ENCODE measurements at regions not wholly inside any gene's neighbourhood (a gene's known extent, or its start where the extent isn't known, plus 50 kb on each side); places are given as distances from the start of the nearest gene placed in this dataset.

GRCh38 chr21:32216293-32216692 is 62.6 kb downstream of the MIS18A start:
- no peak for DNase-seq

GRCh38 chr21:32215306-32215685 is 63.6 kb downstream of the MIS18A start:
- DNase-seq: no peak

- DNase-seq: no peak
Measured at GRCh38 chr21:32214654-32215305, 64.1 kb downstream of the MIS18A start.

- no peak for DNase-seq
Measured at GRCh38 chr21:32212116-32212515, 66.7 kb downstream of the MIS18A start.

- DNase-seq: no peak
Measured at GRCh38 chr21:32211306-32211705, 67.5 kb downstream of the MIS18A start.

- DNase-seq: no peak
Measured at GRCh38 chr21:32209580-32209979, 69.3 kb downstream of the MIS18A start.

- DNase-seq: peak; percentile 27
Measured at GRCh38 chr21:32207406-32207716, 71.5 kb downstream of the MIS18A start.

- no peak for DNase-seq
Measured at GRCh38 chr21:32206631-32207405, 72.0 kb downstream of the MIS18A start.

- DNase-seq: no peak
Measured at GRCh38 chr21:32203877-32204480, 74.9 kb downstream of the MIS18A start.

GRCh38 chr21:32200029-32200428 is 78.8 kb downstream of the MIS18A start:
- no peak for DNase-seq

GRCh38 chr21:32198384-32198783 is 80.5 kb downstream of the MIS18A start:
- no peak for DNase-seq

GRCh38 chr21:32197896-32198295 is 81.0 kb downstream of the MIS18A start:
- DNase-seq: no peak

GRCh38 chr21:32196001-32196400 is 82.8 kb downstream of the MIS18A start:
- no peak for DNase-seq

- no peak for DNase-seq
Measured at GRCh38 chr21:32193098-32193465, 85.8 kb downstream of the MIS18A start.

GRCh38 chr21:32192291-32193097 is 86.4 kb downstream of the MIS18A start:
- no peak for DNase-seq

GRCh38 chr21:32190493-32191144 is 88.2 kb downstream of the MIS18A start:
- DNase-seq: peak; percentile 13

GRCh38 chr21:32189688-32190483 is 89.0 kb downstream of the MIS18A start:
- no peak for DNase-seq

GRCh38 chr21:32186804-32187203 is 92.0 kb downstream of the MIS18A start:
- DNase-seq: no peak

- no peak for DNase-seq
Measured at GRCh38 chr21:32185726-32186125, 93.1 kb downstream of the MIS18A start.

GRCh38 chr21:32185103-32185502 is 93.7 kb downstream of the MIS18A start:
- DNase-seq: no peak

- DNase-seq: peak; percentile 6
Measured at GRCh38 chr21:32184485-32184884, 94.4 kb downstream of the MIS18A start.

- no peak for DNase-seq
Measured at GRCh38 chr21:32184065-32184464, 94.8 kb downstream of the MIS18A start.
